HK-2 (cell line): ENCODE measurements at regions not wholly inside any gene's neighbourhood (a gene's known extent, or its start where the extent isn't known, plus 50 kb on each side); places are given as distances from the start of the nearest gene placed in this dataset.
"Not testable (repeated sequence)": the region's sequence is repeated elsewhere in the genome, so short reads cannot be mapped to it uniquely, and the experiment has no call there.

ENCODE experiments used
- DNase-seq: peaks from one replicate; pipeline ENCODE4 v3.0.0-alpha.2; 2018; ENCODE audit not compliant: unreplicated experiment

- DNase-seq = no peak
Measured at GRCh38 chr13:44814161-44814560, 175.1 kb downstream of the NUFIP1 start.

- DNase-seq = no peak
Measured at GRCh38 chr13:44812818-44813217, 176.5 kb downstream of the NUFIP1 start.

DNA sequence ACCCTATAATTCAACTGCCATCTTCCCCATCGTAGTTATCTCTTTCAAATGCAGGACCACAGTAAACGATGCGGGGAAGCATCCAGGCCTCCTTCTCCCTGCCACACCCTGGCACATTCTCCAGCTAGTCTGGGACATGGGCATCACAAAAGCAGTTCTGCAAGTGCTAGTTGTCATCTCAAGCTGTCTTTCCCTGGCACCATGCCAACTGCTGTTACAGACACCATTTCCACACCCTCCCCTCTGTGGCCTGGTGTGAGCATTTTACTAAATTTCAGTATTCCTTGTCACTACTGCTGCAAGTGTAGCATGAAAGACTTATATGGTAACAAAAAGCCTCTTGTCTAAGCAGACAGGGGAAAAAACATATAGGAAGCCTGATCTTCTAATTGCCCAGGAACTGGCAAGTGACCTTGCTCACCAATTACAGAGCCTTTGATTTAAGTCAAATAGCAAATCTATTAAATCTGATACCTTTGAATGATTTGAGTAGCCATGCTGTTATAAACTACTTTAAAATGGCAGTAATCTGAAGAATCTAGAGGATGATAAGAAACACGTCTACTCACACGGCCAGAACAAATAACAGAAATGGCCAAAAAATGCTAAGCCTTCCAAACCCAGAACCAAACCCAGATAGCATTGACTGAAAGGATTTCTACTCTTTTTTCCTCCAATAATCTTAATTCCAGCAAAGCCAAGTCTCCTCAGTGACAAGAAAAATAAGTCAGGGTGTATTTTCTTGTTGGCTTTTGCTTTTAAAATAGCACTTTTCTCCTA lies 179.0 kb downstream of the NUFIP1 start:
- no peak for DNase-seq

GRCh38 chr13:44809190-44809589 lies 180.1 kb downstream of the NUFIP1 start:
- DNase-seq = no peak

GRCh38 chr13:44808185-44808584 lies 181.1 kb downstream of the NUFIP1 start:
- DNase-seq = no peak

DNA sequence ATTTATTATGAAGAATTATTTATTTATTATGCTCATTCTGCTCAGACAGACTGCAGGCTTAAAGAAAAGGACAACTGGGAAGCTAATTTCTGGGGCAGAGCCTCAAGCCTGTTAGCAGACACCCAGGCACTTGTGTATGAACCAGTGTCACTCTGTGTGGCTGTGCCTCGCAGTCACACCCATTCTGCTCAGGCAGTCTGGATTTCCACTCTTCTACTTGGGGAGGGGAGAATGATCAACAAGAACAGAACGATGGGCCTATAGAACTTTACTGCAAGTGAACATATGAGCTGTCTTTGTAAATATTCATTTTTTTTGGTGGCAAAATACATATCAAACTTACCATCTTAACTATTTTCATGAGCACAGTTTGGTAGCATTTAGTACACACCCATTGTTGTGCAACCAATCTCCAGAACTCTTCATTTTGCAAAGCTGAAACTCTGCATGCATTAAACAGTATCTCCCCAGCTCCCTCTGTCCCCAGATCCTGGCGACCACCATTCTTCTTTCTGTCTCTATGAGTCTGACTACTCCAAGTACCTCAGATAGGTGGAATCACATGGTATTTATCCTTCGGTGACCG lies 181.7 kb downstream of the NUFIP1 start:
- no peak for DNase-seq

- no peak for DNase-seq
Measured at GRCh38 chr13:44806826-44807225, 182.4 kb downstream of the NUFIP1 start.

GRCh38 chr13:44805585-44805984 lies 183.7 kb downstream of the NUFIP1 start:
- no peak for DNase-seq

DNA sequence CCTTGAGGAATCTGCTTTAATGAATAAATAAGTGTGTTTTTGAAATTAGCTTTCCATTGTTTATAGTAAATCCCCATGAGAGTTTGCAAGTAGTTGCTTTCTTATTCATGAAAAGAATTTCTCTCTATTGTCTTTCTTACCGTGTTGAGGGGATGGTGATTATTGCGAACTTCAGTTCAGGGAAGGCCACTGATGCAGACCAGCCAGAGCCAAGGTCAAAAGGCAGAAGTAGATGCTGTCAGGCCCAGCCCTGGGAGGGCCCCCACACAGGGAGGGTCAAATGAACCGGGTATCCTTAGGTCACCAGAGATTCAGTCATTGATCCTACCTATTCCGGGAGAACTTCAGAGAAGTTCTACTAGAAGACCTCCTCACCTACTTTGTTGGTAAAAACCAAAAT lies 185.9 kb downstream of the NUFIP1 start:
- no peak for DNase-seq

GRCh38 chr13:44802491-44802890 lies 186.8 kb downstream of the NUFIP1 start:
- DNase-seq = no peak

GRCh38 chr13:44801990-44802389 lies 187.3 kb downstream of the NUFIP1 start:
- DNase-seq = peak; percentile 13

- no peak for DNase-seq
Measured at GRCh38 chr13:44800626-44801025, 188.6 kb downstream of the NUFIP1 start.

DNA sequence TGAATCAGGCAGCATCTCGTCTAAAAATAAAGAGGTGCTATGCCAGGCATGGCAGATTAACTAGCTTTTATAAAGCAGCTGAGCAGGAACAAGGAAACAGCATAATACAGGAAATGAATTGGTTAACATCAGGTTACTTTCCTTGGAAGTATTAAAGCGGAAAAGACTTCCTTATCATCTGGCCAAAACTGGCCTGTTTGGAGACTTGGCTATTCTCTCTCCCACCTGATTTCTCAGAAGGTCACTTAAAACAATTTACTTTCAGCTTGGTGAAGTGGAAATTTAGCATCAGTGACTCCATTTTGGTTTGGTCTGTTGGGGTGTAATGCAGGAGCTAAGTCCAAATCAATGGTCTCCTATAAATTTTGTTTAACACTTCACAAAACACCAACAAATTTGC lies 191.6 kb downstream of the NUFIP1 start:
- DNase-seq = no peak

DNA sequence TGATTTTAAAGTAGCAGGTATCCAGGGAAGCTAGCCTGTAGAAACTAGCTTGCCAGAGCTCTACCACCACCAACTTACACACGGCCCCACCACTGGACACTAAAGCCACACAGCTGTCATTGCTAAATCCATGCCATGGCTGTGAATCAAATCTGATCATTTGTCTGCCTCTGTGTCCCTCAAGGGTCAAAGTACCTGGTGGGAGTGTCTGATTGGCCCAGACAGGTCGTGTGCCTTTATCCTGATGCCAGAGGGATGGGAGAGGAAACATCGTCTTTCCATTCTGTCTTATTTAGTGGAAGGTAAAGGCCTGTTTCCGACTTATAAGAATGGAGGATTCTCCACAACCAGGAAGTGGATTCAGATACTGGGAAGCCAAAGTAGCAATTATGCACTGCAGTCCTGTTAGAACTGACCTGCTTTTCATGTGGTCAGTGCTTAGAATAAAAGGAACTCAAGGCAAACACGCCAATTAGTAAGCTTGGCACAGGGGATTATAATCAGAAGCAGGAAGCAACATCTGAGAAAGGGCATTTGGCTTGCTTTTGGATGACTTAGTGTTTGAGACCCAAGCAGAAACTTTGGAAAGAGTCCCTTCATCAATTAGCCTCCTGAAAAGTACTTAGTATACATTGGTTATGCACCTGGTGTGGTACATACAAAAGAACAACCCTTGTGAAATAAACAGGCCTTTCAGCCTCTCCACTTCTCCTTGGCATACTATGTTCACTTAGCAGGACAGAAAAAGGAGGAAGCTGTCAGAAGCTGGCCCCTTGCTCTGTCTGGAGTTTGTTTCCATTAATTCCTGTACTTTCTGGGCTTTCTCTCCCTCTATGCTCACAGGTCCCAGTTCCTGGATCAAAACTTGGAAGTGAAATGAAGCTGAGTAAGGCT lies 192.4 kb downstream of the NUFIP1 start:
- no peak for DNase-seq

DNA sequence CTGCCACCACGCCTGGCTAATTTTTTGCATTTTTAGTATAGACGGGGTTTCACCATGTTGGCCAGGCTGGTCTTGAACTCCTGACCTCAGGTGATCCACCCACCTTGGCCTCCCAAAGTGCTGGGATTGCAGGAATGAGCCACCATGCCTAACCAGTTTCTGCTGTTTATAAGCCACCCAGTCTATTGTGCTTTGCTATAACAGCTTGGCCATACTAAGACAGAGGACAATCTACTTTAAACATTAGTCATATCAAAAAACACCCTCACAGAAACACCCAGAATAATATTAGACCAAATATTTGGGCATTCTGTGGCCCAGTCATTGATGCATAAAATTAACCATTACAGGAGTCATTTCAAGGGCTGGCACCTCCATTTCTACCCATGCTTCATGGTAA lies 193.2 kb downstream of the NUFIP1 start:
- not testable (repeated sequence) for DNase-seq

- DNase-seq = no peak
Measured at GRCh38 chr13:44795176-44795575, 194.1 kb downstream of the NUFIP1 start.

GRCh38 chr13:44792096-44792495 lies 197.2 kb downstream of the NUFIP1 start:
- DNase-seq = no peak

DNA sequence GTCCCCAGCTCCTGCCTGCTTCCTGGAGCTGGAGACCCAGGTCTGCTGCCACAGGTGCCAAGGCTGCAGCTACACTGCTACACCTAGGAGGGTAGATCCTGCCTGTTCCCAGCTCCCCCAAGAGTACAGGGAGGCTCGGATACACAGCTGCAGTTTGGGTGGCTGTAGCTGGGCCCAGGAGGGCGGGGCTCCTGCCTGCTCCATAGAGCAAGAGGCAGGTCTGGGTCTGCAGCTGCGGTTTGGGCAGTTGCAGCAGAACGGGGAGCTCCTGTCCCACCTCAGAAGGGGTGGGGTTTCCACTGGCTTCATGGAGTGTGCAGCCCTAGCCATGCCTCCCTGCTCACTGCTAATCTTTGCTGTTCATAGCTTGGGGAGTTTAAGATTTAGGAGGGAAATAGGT lies 199.0 kb downstream of the NUFIP1 start:
- DNase-seq = no peak

DNA sequence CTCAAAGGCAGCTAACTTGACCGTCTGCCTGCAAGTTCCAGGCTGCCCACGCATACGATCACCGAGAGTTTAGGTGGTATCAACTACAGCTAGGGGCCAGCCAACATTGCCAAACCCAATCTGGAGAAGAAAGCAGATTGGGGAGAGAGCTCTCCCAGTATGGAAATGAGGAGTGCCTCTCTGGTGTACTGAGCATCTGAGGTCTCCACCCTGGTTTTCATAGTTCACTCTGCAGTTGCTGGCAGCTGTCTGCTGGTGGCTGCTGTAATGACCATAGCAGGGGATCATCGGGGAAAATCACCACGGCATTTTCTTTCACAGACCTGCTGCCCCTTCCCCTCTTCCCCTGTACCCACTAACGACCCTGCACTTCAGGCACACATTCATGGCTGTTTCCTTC lies 201.7 kb downstream of the NUFIP1 start:
- DNase-seq = no peak

DNA sequence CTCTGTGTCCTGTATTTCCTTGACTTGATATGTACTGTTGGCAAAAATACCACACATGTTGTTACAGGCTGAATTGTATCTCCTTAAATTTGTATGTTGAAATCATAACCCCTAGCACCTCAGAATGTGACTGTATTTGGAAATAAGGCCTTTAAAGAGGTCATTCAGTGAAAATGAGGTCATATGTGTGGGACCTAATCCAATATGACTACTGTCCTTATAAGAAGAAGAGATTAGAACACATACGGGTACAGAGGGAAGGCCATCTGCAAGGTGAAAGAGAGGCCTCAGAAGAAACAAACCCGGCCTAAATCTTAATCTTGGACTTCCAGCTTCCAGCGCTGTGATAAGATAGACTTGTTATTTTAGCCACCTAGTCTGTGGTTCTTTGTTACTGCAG lies 202.5 kb downstream of the NUFIP1 start:
- DNase-seq = no peak

GRCh38 chr13:44785401-44785800 lies 203.9 kb downstream of the NUFIP1 start:
- DNase-seq = no peak

GRCh38 chr13:44784708-44785080 lies 204.6 kb downstream of the NUFIP1 start:
- no peak for DNase-seq
